A673 (cell line): ENCODE measurements at regions not wholly inside any gene's neighbourhood (a gene's known extent, or its start where the extent isn't known, plus 50 kb on each side); places are given as distances from the start of the nearest gene placed in this dataset.

Source experiments
- BruUV-seq: library from RNA; stranded (reverse); fragments of 400-500 nt; replicated peaks from 2 replicates; lab custom pipeline; 2021; lab: Mats Ljungman, UMichigan
- CTCF ChIA-PET: fragments of 300-600 bp; sonication (Branson Sonifier 250); formaldehyde crosslinking; loops from one replicate; lab custom pipeline; 2022; ENCODE audit warnings: antibody characterized with exemption; lab: Charles Lee
- POLR2A ChIA-PET: fragments of 300-600 bp; sonication (Branson Sonifier 250); formaldehyde crosslinking; loops from one replicate; lab custom pipeline; 2022; ENCODE audit warnings: antibody characterized with exemption; ENCODE audit not compliant: low non-redundant PET; lab: Charles Lee
- DNase-seq: peaks from one replicate; pipeline ENCODE4 v3.0.0-alpha.2; 2015; ENCODE audit warnings: low spot score
- H3K27ac ChIP-seq: fragments of 200-600 bp; sonication (generic); 2 replicates; pipeline ENCODE4 v1.5.1; 2016; ENCODE audit warnings: mixed run types, low read depth, mild to moderate bottlenecking, mixed read lengths, antibody characterized with exemption, low read length; ENCODE audit not compliant: poor library complexity, severe bottlenecking
- H3K27me3 ChIP-seq: fragments of 200-600 bp; sonication (generic); replicated peaks from 2 replicates; pipeline ENCODE4 v1.6.1; 2017; ENCODE audit warnings: mixed run types, low read depth, mild to moderate bottlenecking, mixed read lengths, antibody characterized with exemption, low read length; ENCODE audit not compliant: insufficient read depth, poor library complexity
- H3K36me3 ChIP-seq: fragments of 200-600 bp; sonication (generic); 2 replicates; pipeline ENCODE4 v1.6.1; 2016; ENCODE audit warnings: mixed run types, mild to moderate bottlenecking, mixed read lengths, antibody characterized with exemption, low read length; ENCODE audit not compliant: insufficient read depth, poor library complexity, severe bottlenecking
- H3K4me1 ChIP-seq: fragments of 200-600 bp; sonication (generic); 2 replicates; pipeline ENCODE4 v1.6.1; 2017; ENCODE audit warnings: mixed run types, mild to moderate bottlenecking, mixed read lengths, antibody characterized with exemption, low read length; ENCODE audit not compliant: insufficient read depth, poor library complexity, severe bottlenecking
- H3K4me3 ChIP-seq: fragments of 200-600 bp; sonication (generic); 2 replicates; pipeline ENCODE4 v1.5.1; 2016; ENCODE audit warnings: low read depth, mixed run types, mild to moderate bottlenecking, mixed read lengths, low read length; ENCODE audit not compliant: poor library complexity, severe bottlenecking
- H3K9me3 ChIP-seq: fragments of 200-600 bp; sonication (generic); 2 replicates; pipeline ENCODE4 v1.6.1; 2016; ENCODE audit warnings: mixed run types, low read depth, mild to moderate bottlenecking, mixed read lengths, antibody characterized with exemption, low read length; ENCODE audit not compliant: poor library complexity, severe bottlenecking
- CTCF ChIP-seq: fragments of 300-800, 200-600 bp; sonication (generic); conservative IDR thresholded peaks from 2 replicates; pipeline ENCODE4 v1.5.1; 2017; ENCODE audit warnings: low read depth, mild to moderate bottlenecking, antibody characterized with exemption, low read length, moderate library complexity, mixed read lengths
- EZH2 ChIP-seq: fragments of 200-600 bp; sonication (generic); IDR thresholded peaks from 2 replicates; pipeline ENCODE4 v1.6.1; 2017; ENCODE audit warnings: borderline replicate concordance, low read depth, mild to moderate bottlenecking, mixed read lengths, antibody characterized with exemption, low read length; ENCODE audit not compliant: poor library complexity, severe bottlenecking
- intact Hi-C: fragments of 100-400 bp; cut with micrococcal nuclease; formaldehyde crosslinking; loops from one replicate; pipeline ENCODE4 v1.10.0; 2022; ENCODE audit not compliant: unreplicated experiment

- intact Hi-C loops, result no loop called here
- no peak for DNase-seq
- CTCF ChIA-PET, result no interaction called here
- Histone ChIP-seq H3K4me1 (peaks cover 17% of the 10 kb centered on the region), H3K36me3 (no peaks in the 10 kb centered on the region), H3K27me3 (no peaks in the 10 kb centered on the region), H3K9me3 (no peaks in the 10 kb centered on the region), H3K27ac (no peak overlapping the region), H3K4me3 (no peak overlapping the region)
- TF ChIP-seq CTCF (no peak), EZH2 (no peak)
- POLR2A ChIA-PET, result no interaction called here
- no TSS peak for BruUV-seq
Observed at GRCh38 chr7:18364396-18364795, 131.2 kb upstream of the HDAC9 start.

- TF ChIP-seq CTCF (no peak), EZH2 (no peak)
- H3K36me3 ChIP-seq, result no peaks in the 10 kb centered on the region
- POLR2A ChIA-PET, result no interaction called here
- H3K27ac ChIP-seq, result no peak overlapping the region
- H3K27me3 ChIP-seq, result no peaks in the 10 kb centered on the region
- peaks cover 17% of the 10 kb centered on the region for H3K4me1 ChIP-seq
- no peaks in the 10 kb centered on the region for H3K9me3 ChIP-seq
- CTCF ChIA-PET, result no interaction called here
- no TSS peak for BruUV-seq
- no peak for DNase-seq
- intact Hi-C loops, result no loop called here
- no peak overlapping the region for H3K4me3 ChIP-seq
Observed at GRCh38 chr7:18366394-18366793, 129.2 kb upstream of the HDAC9 start.

GRCh38 chr7:18369011-18369410 is 126.5 kb upstream of the HDAC9 start:
- Histone ChIP-seq H3K27ac (no peak overlapping the region), H3K4me3 (no peak overlapping the region), H3K9me3 (no peaks in the 10 kb centered on the region), H3K36me3 (no peaks in the 10 kb centered on the region), H3K27me3 (no peaks in the 10 kb centered on the region), H3K4me1 (peaks cover 3% of the 10 kb centered on the region)
- TF ChIP-seq CTCF, result no peak
- no peak for TF ChIP-seq EZH2
- intact Hi-C loops, result no loop called here
- DNase-seq, result no peak
- no TSS peak for BruUV-seq
- ChIA-PET CTCF (no interaction called here), POLR2A (no interaction called here)
